Neuronal stem cell (in vitro differentiated cells): ENCODE measurements at regions not wholly inside any gene's neighbourhood (a gene's known extent, or its start where the extent isn't known, plus 50 kb on each side); places are given as distances from the start of the nearest gene placed in this dataset.

Source experiments
- DNase-seq: peaks from one replicate; pipeline ENCODE4 v3.0.0-alpha.2; 2013; ENCODE audit warnings: low spot score
- H2AFZ ChIP-seq: one replicate; pipeline ENCODE4 v1.6.1; 2013; ENCODE audit warnings: mild to moderate bottlenecking, low read length, inconsistent platforms
- H2AK5ac ChIP-seq: 2 replicates; pipeline ENCODE4 v1.6.1; 2013; ENCODE audit warnings: low read depth, mild to moderate bottlenecking, inconsistent platforms, low read length, moderate library complexity, mixed read lengths
- H2BK120ac ChIP-seq: 2 replicates; pipeline ENCODE4 v1.6.1; 2013; ENCODE audit warnings: low read depth, mild to moderate bottlenecking, inconsistent platforms, low read length, moderate library complexity, mixed read lengths
- H2BK12ac ChIP-seq: one replicate; pipeline ENCODE4 v1.6.1; 2013; ENCODE audit warnings: low read length, inconsistent platforms
- H2BK15ac ChIP-seq: 2 replicates; pipeline ENCODE4 v1.6.1; 2013; ENCODE audit warnings: mild to moderate bottlenecking, low read length, inconsistent platforms, mixed read lengths
- H2BK5ac ChIP-seq: one replicate; pipeline ENCODE4 v1.6.1; 2013; ENCODE audit warnings: inconsistent platforms, mild to moderate bottlenecking, low read length, moderate library complexity
- H3K14ac ChIP-seq: one replicate; pipeline ENCODE4 v1.6.1; 2013; ENCODE audit warnings: low read length, inconsistent platforms
- H3K18ac ChIP-seq: 2 replicates; pipeline ENCODE4 v1.6.1; 2013; ENCODE audit warnings: low read length, inconsistent platforms
- H3K23ac ChIP-seq: 2 replicates; pipeline ENCODE4 v1.6.1; 2013; ENCODE audit warnings: low read depth, mild to moderate bottlenecking, mixed read lengths, low read length, inconsistent platforms; ENCODE audit not compliant: poor library complexity
- H3K27ac ChIP-seq: replicated peaks from 3 replicates; pipeline ENCODE4 v1.5.1; 2013; ENCODE audit warnings: low read length, inconsistent platforms
- H3K27me3 ChIP-seq, 3 experiments: 2 replicates each; pipeline ENCODE4 v1.6.1; 2013; ENCODE audit warnings: low read length in 3 of 3, mild to moderate bottlenecking in 2 of 3, inconsistent platforms in 1 of 3, low read depth in 1 of 3, mixed read lengths in 1 of 3, moderate library complexity in 1 of 3; ENCODE audit not compliant: control insufficient read depth in 3 of 3, insufficient read depth in 3 of 3
- H3K36me3 ChIP-seq, 2 donors: replicated peaks in 1 of 2; 2 replicates each; pipeline ENCODE4 v1.6.1; 2013; ENCODE audit warnings: low read length in 2 of 2; ENCODE audit not compliant: control insufficient read depth in 2 of 2, insufficient read depth in 2 of 2
- H3K4ac ChIP-seq: 2 replicates; pipeline ENCODE4 v1.6.1; 2013; ENCODE audit warnings: inconsistent platforms, mild to moderate bottlenecking, low read length, moderate library complexity
- H3K4me1 ChIP-seq, 2 donors: 1 replicate in 1 of 2; 2 replicates in 1 of 2; pipeline ENCODE4 v1.6.1; 2013; ENCODE audit warnings: low read length in 2 of 2, low read depth in 1 of 2; ENCODE audit not compliant: control insufficient read depth in 2 of 2, insufficient read depth in 1 of 2
- H3K4me2 ChIP-seq: one replicate; pipeline ENCODE4 v1.6.1; 2013; ENCODE audit warnings: mild to moderate bottlenecking, low read length, inconsistent platforms; ENCODE audit not compliant: insufficient read depth, poor library complexity, severe bottlenecking
- H3K4me3 ChIP-seq, 2 donors: 2 replicates each; pipeline ENCODE4 v1.5.1; 2013; ENCODE audit warnings: low read length in 2 of 2, mild to moderate bottlenecking in 2 of 2, inconsistent platforms in 1 of 2, moderate library complexity in 1 of 2
- H3K79me1 ChIP-seq: one replicate; pipeline ENCODE4 v1.6.1; 2013; ENCODE audit warnings: low read depth, mild to moderate bottlenecking, inconsistent platforms, low read length, moderate library complexity
- H3K9ac ChIP-seq: one replicate; pipeline ENCODE4 v1.6.1; 2013; ENCODE audit warnings: mild to moderate bottlenecking, low read depth, low read length, inconsistent platforms; ENCODE audit not compliant: poor library complexity
- H3K9me3 ChIP-seq, 2 donors: replicated peaks in 1 of 2; 2 replicates each; pipeline versions ENCODE3 to v1.6.1; 2013; ENCODE audit warnings: low read length in 2 of 2, mild to moderate bottlenecking in 2 of 2, inconsistent platforms in 1 of 2, low read depth in 1 of 2, mixed read lengths in 1 of 2, moderate library complexity in 1 of 2; ENCODE audit not compliant: control insufficient read depth in 2 of 2, insufficient read depth in 1 of 2
- H4K8ac ChIP-seq: one replicate; pipeline ENCODE4 v1.6.1; 2013; ENCODE audit warnings: low read depth, mild to moderate bottlenecking, inconsistent platforms, low read length, moderate library complexity
- H4K91ac ChIP-seq: one replicate; pipeline ENCODE4 v1.6.1; 2013; ENCODE audit warnings: low read length, low read depth, mild to moderate bottlenecking, inconsistent platforms; ENCODE audit not compliant: poor library complexity
- WGBS, 2 donors: extraction: QIAGEN DNeasy Blood & Tissue Kit; methylation state at CpG; one replicate each; pipeline ENCODE4 v1.1.7; 2013; ENCODE audit warnings: missing lambda C conversion rate in 2 of 2, mixed read lengths in 1 of 2; ENCODE audit not compliant: insufficient read length in 2 of 2, insufficient replicate concordance in 1 of 2; ENCODE audit errors: extremely low coverage in 2 of 2; 5-methylcytosine and 5-hydroxymethylcytosine counted together

DNA sequence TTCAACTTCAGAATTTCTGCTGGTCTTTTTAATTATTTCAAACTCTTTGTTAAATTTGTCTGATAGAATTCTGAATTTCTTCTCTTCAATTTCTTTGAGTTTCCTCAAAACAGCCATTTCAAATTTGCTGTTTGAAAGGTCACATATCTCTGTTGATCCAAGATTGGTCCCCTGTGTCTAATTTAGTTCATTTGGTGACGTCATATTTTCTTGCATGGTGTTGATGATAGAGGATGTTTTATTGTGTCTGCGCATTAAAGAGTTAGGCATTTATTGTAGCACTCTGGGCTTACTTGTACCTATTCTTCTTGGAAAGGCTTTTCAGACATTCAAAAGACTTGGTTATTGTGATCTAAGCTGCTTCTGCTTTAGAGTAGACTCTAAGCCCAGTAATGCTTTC lies 698.4 kb upstream of the LRRTM1 start:
- H3K27ac ChIP-seq: no peak overlapping the region
- H3K18ac ChIP-seq: no peak overlapping the region
- H2AFZ ChIP-seq: no peak overlapping the region
- no peak overlapping the region for H3K23ac ChIP-seq
- no peak overlapping the region for H2BK15ac ChIP-seq
- no peaks in the 10 kb centered on the region for H3K4me1 ChIP-seq
- H4K91ac ChIP-seq: no peak overlapping the region
- H3K14ac ChIP-seq: no peak overlapping the region
- no peak overlapping the region for H3K4me2 ChIP-seq
- no peak overlapping the region for H4K8ac ChIP-seq
- no peak overlapping the region for H3K4ac ChIP-seq
- no peaks in the 10 kb centered on the region for H3K27me3 ChIP-seq
- H3K36me3 ChIP-seq: no peaks in the 10 kb centered on the region
- no peak overlapping the region for H3K9ac ChIP-seq
- whole genome bisulfite sequencing, 2 donors: no CpG with 5 or more reads among the region's 2 CpGs
- no peaks in the 10 kb centered on the region for H3K9me3 ChIP-seq
- no peak overlapping the region for H2AK5ac ChIP-seq
- H3K79me1 ChIP-seq: no peaks in the 10 kb centered on the region
- H3K4me3 ChIP-seq: no peak overlapping the region
- no peak overlapping the region for H2BK120ac ChIP-seq
- no peak overlapping the region for H2BK5ac ChIP-seq
- H2BK12ac ChIP-seq: no peak overlapping the region
- no peak for DNase-seq

DNA sequence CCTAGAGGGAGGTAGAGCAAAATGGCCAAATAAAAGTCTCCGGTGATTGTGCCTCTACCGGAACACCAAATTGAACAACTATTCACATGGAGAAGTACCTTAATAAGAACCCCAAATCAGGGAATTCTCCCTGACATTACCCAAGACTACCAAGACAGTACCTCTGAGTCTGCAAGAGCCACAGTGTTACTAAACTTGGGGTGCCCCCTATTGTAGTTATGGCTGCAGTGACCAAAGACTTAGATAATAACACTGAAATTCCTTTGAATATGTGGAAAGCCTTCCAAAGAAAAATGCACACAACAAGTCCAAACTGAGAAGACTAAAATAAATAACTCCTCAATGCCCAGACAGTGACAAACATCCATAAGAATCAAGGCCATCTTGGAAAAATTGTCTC lies 682.9 kb upstream of the LRRTM1 start:
- Histone ChIP-seq H2BK5ac (no peak overlapping the region), H2BK12ac (no peak overlapping the region), H2AK5ac (no peak overlapping the region), H3K14ac (no peak overlapping the region), H3K9ac (no peak overlapping the region), H3K27ac (no peak overlapping the region), H2BK120ac (no peak overlapping the region), H4K8ac (no peak overlapping the region), H3K4me3 (no peak overlapping the region), H3K79me1 (no peaks in the 10 kb centered on the region), H3K4me1 (no peaks in the 10 kb centered on the region), H4K91ac (no peak overlapping the region), H3K18ac (no peak overlapping the region), H3K23ac (no peak overlapping the region), H3K36me3 (no peaks in the 10 kb centered on the region), H3K27me3 (no peaks in the 10 kb centered on the region), H2BK15ac (no peak overlapping the region), H3K4ac (no peak overlapping the region), H3K9me3 (peaks cover 0 to 5% of the 10 kb centered on the region in 2 donors), H3K4me2 (no peak overlapping the region), H2AFZ (no peak overlapping the region)
- DNase-seq: no peak
- WGBS, 2 donors: no CpG with 5 or more reads among the region's 2 CpGs

GRCh38 chr2:80969900-80970299 lies 665.3 kb upstream of the LRRTM1 start:
- H3K14ac ChIP-seq: no peak overlapping the region
- no peak overlapping the region for H3K4me2 ChIP-seq
- H3K36me3 ChIP-seq: no peaks in the 10 kb centered on the region
- no peak overlapping the region for H4K8ac ChIP-seq
- H4K91ac ChIP-seq: no peak overlapping the region
- peaks cover 0 to 8% of the 10 kb centered on the region in 2 donors for H3K9me3 ChIP-seq
- no peak overlapping the region for H3K18ac ChIP-seq
- no peak overlapping the region for H3K9ac ChIP-seq
- no peaks in the 10 kb centered on the region for H3K4me1 ChIP-seq
- no peaks in the 10 kb centered on the region for H3K79me1 ChIP-seq
- no peak overlapping the region for H2BK15ac ChIP-seq
- DNase-seq: no peak
- H2AK5ac ChIP-seq: no peak overlapping the region
- H2BK12ac ChIP-seq: no peak overlapping the region
- H2BK5ac ChIP-seq: no peak overlapping the region
- no peak overlapping the region for H3K4ac ChIP-seq
- H2BK120ac ChIP-seq: no peak overlapping the region
- H3K23ac ChIP-seq: no peak overlapping the region
- H3K27me3 ChIP-seq: no peaks in the 10 kb centered on the region
- H3K27ac ChIP-seq: no peak overlapping the region
- H3K4me3 ChIP-seq: no peak overlapping the region
- no peak overlapping the region for H2AFZ ChIP-seq

- Histone ChIP-seq H3K36me3 (no peaks in the 10 kb centered on the region), H3K4ac (no peak overlapping the region), H2BK12ac (no peak overlapping the region), H3K9me3 (peaks cover 0 to 11% of the 10 kb centered on the region in 2 donors), H3K4me2 (no peak overlapping the region), H2AFZ (no peak overlapping the region), H3K27me3 (no peaks in the 10 kb centered on the region), H4K91ac (no peak overlapping the region), H3K4me3 (no peak overlapping the region), H3K14ac (no peak overlapping the region), H3K9ac (no peak overlapping the region), H3K27ac (no peak overlapping the region), H3K23ac (no peak overlapping the region), H3K4me1 (no peaks in the 10 kb centered on the region), H2BK15ac (no peak overlapping the region), H2AK5ac (no peak overlapping the region), H3K79me1 (peaks cover 1% of the 10 kb centered on the region), H2BK5ac (no peak overlapping the region), H4K8ac (no peak overlapping the region), H2BK120ac (no peak overlapping the region), H3K18ac (no peak overlapping the region)
- no peak for DNase-seq
- no CpG with 5 or more reads among the region's 3 CpGs for WGBS, 2 donors
Measured at GRCh38 chr2:80968450-80968849, 663.9 kb upstream of the LRRTM1 start.
